SK-N-SH treated with all-trans-retinoic acid at 6 μM for 48 hours (cell line): ENCODE measurements at regions not wholly inside any gene's neighbourhood (a gene's known extent, or its start where the extent isn't known, plus 50 kb on each side); places are given as distances from the start of the nearest gene placed in this dataset.
A peak's percentile ranks its signal among the peaks of the same experiment; 100 is the strongest.

Experiments
- ATAC-seq: fragments of 200-7000 bp; cut with Tn5 transposase; 3 replicates; pipeline ENCODE4 v1.9.1; 2020; ENCODE audit warnings: mild to moderate bottlenecking, moderate library complexity
- ARNTL ChIP-seq: fragments of 450-650 bp; formaldehyde crosslinking; IDR thresholded peaks from 2 replicates; pipeline ENCODE4 v1.5.0; 2020; ENCODE audit warnings: low read depth, mild to moderate bottlenecking, moderate library complexity, borderline replicate concordance
- CREB5 ChIP-seq: fragments of 250-450 bp; sonication (Bioruptor Pico); IDR thresholded peaks from 2 replicates; pipeline ENCODE4 v1.5.1; 2020; ENCODE audit warnings: low read depth, mild to moderate bottlenecking, moderate library complexity
- CSDC2 ChIP-seq: fragments of 250-450 bp; sonication (Bioruptor Pico); IDR thresholded peaks from 2 replicates; pipeline ENCODE4 v1.5.0; 2020; ENCODE audit warnings: mild to moderate bottlenecking, moderate library complexity
- CSRNP3 ChIP-seq: fragments of 250-450 bp; sonication (Bioruptor Pico); IDR thresholded peaks from 2 replicates; pipeline ENCODE4 v1.5.1; 2021; ENCODE audit warnings: mild to moderate bottlenecking, moderate library complexity
- ESRRG ChIP-seq: fragments of 250-450 bp; sonication (Bioruptor Pico); IDR thresholded peaks from 2 replicates; pipeline ENCODE4 v1.6.1; 2021; ENCODE audit warnings: mild to moderate bottlenecking
- GLIS3 ChIP-seq: fragments of 250-450 bp; sonication (Bioruptor Pico); IDR thresholded peaks from 2 replicates; pipeline ENCODE4 v1.5.0; 2020; ENCODE audit warnings: mild to moderate bottlenecking, moderate library complexity
- ISL1 ChIP-seq: fragments of 250-450 bp; sonication (Bioruptor Pico); IDR thresholded peaks from 2 replicates; pipeline ENCODE4 v2.1.2; 2022; ENCODE audit warnings: mild to moderate bottlenecking, moderate library complexity
- OSR1 ChIP-seq: fragments of 250-450 bp; sonication (Bioruptor Pico); IDR thresholded peaks from 2 replicates; pipeline ENCODE4 v1.8.0; 2022; ENCODE audit warnings: moderate library complexity, mild to moderate bottlenecking, inconsistent platforms
- PATZ1 ChIP-seq: fragments of 250-450 bp; sonication (Bioruptor Pico); IDR thresholded peaks from 2 replicates; pipeline ENCODE4 v1.8.0; 2020; ENCODE audit warnings: mild to moderate bottlenecking, moderate library complexity, borderline replicate concordance
- POU6F1 ChIP-seq: fragments of 250-450 bp; sonication (Bioruptor Pico); IDR thresholded peaks from 2 replicates; pipeline ENCODE4 v1.8.0; 2021; ENCODE audit warnings: low read depth, mild to moderate bottlenecking, moderate library complexity, borderline replicate concordance
- PPARA ChIP-seq: fragments of 250-450 bp; sonication (Bioruptor Pico); IDR thresholded peaks from 2 replicates; pipeline ENCODE4 v1.5.0; 2020; ENCODE audit warnings: mild to moderate bottlenecking, borderline replicate concordance
- RARB ChIP-seq: fragments of 250-450 bp; sonication (Bioruptor Pico); IDR thresholded peaks from 2 replicates; pipeline ENCODE4 v1.8.0; 2021; ENCODE audit warnings: mild to moderate bottlenecking, moderate library complexity
- SNAI2 ChIP-seq: fragments of 250-450 bp; sonication (Bioruptor Pico); IDR thresholded peaks from 2 replicates; pipeline ENCODE4 v1.5.0; 2020; ENCODE audit warnings: mild to moderate bottlenecking, moderate library complexity
- TCF4 ChIP-seq: fragments of 250-450 bp; sonication (Bioruptor Pico); IDR thresholded peaks from 2 replicates; pipeline ENCODE4 v1.8.0; 2021; ENCODE audit warnings: mild to moderate bottlenecking, moderate library complexity, borderline replicate concordance
- TSHZ2 ChIP-seq: fragments of 250-450 bp; sonication (Bioruptor Pico); IDR thresholded peaks from 2 replicates; pipeline ENCODE4 v1.5.0; 2020; ENCODE audit warnings: mild to moderate bottlenecking, moderate library complexity
- ZC3H10 ChIP-seq: fragments of 250-450 bp; sonication (Bioruptor Pico); IDR thresholded peaks from 2 replicates; pipeline ENCODE4 v1.5.1; 2021; ENCODE audit warnings: mild to moderate bottlenecking, moderate library complexity
- ZFP3 ChIP-seq: fragments of 250-450 bp; sonication (Bioruptor Pico); IDR thresholded peaks from 2 replicates; pipeline ENCODE4 v1.5.0; 2020; ENCODE audit warnings: mild to moderate bottlenecking, moderate library complexity
- ZFP30 ChIP-seq: fragments of 450-650 bp; formaldehyde crosslinking; IDR thresholded peaks from 2 replicates; pipeline ENCODE4 v1.5.0; 2022; ENCODE audit warnings: mild to moderate bottlenecking, moderate library complexity
- ZNF70 ChIP-seq: fragments of 450-650 bp; formaldehyde crosslinking; IDR thresholded peaks from 2 replicates; pipeline ENCODE4 v1.5.0; 2020; ENCODE audit warnings: mild to moderate bottlenecking, moderate library complexity
- ZNF8 ChIP-seq: fragments of 450-650 bp; formaldehyde crosslinking; IDR thresholded peaks from 2 replicates; pipeline ENCODE4 v1.5.0; 2020; ENCODE audit warnings: mild to moderate bottlenecking, moderate library complexity

GRCh38 chr1:67945733-67946374 is 104.6 kb downstream of the DIRAS3 start:
- TF ChIP-seq PATZ1 (no peak), ISL1 (CRISPR knock-in tag) (0 out of 2 replicates have a peak, but pooled peaks have one; percentile 14), CSRNP3 (CRISPR knock-in tag) (no peak), ESRRG (CRISPR knock-in tag) (no peak), TCF4 (CRISPR knock-in tag) (peak; percentile 56; the same call in 1 of the 2 replicates), ZNF70 (CRISPR knock-in tag) (peak; percentile 72; the same call in 1 of the 2 replicates), RARB (no peak), SNAI2 (no peak)
- ATAC-seq, result peak; percentile 89

- no peak for TF ChIP-seq PPARA
- no peak for TF ChIP-seq RARB
- no peak for TF ChIP-seq PATZ1
- TF ChIP-seq POU6F1 (CRISPR knock-in tag), result no peak
- no peak for TF ChIP-seq CSRNP3 (CRISPR knock-in tag)
- no peak for TF ChIP-seq ZFP3 (CRISPR knock-in tag)
- TF ChIP-seq ESRRG (CRISPR knock-in tag), result no peak
- TF ChIP-seq OSR1 (CRISPR knock-in tag), result no peak
- TF ChIP-seq SNAI2, result no peak
- TF ChIP-seq ZNF8 (CRISPR knock-in tag), result no peak
- no peak for TF ChIP-seq TCF4 (CRISPR knock-in tag)
- no peak for TF ChIP-seq ZC3H10 (CRISPR knock-in tag)
- TF ChIP-seq ZFP30 (CRISPR knock-in tag), result no peak
- TF ChIP-seq ISL1 (CRISPR knock-in tag), result no peak
- TF ChIP-seq GLIS3, result no peak
- no peak for TF ChIP-seq CSDC2 (CRISPR knock-in tag)
- no peak for TF ChIP-seq CREB5 (CRISPR knock-in tag)
- TF ChIP-seq ARNTL, result no peak
- no peak for TF ChIP-seq TSHZ2 (CRISPR knock-in tag)
- ATAC-seq, result no peak
Measured at GRCh38 chr1:67942274-67942673, 108.2 kb downstream of the DIRAS3 start.
